Hepatocyte (in vitro differentiated cells): ENCODE measurements at regions not wholly inside any gene's neighbourhood (a gene's known extent, or its start where the extent isn't known, plus 50 kb on each side); places are given as distances from the start of the nearest gene placed in this dataset.

ENCODE experiments used
- DNase-seq: peaks from one replicate; pipeline ENCODE4 v3.0.0-alpha.2; 2016; ENCODE audit warnings: low spot score
- H2AFZ ChIP-seq: fragments of 200-600 bp; sonication (generic); 2 replicates; pipeline ENCODE4 v1.6.0; 2016; ENCODE audit warnings: antibody characterized with exemption, mild to moderate bottlenecking
- H3K27ac ChIP-seq: fragments of 200-600 bp; sonication (generic); 2 replicates; pipeline ENCODE4 v1.5.1; 2016; ENCODE audit warnings: mild to moderate bottlenecking
- H3K27me3 ChIP-seq: fragments of 200-600 bp; sonication (generic); 2 replicates; pipeline ENCODE4 v1.6.1; 2016
- H3K36me3 ChIP-seq: fragments of 200-600 bp; sonication (generic); replicated peaks from 2 replicates; pipeline ENCODE4 v1.5.1; 2016; ENCODE audit warnings: low read depth; ENCODE audit not compliant: insufficient read depth
- H3K4me1 ChIP-seq: fragments of 200-600 bp; sonication (generic); 2 replicates; pipeline ENCODE4 v1.5.1; 2016; ENCODE audit warnings: mild to moderate bottlenecking, moderate library complexity; ENCODE audit not compliant: insufficient read depth
- H3K4me2 ChIP-seq: fragments of 200-600 bp; sonication (generic); 2 replicates; pipeline ENCODE4 v1.6.0; 2016
- H3K4me3 ChIP-seq: fragments of 200-600 bp; sonication (generic); 2 replicates; pipeline ENCODE4 v1.5.1; 2016; ENCODE audit warnings: mild to moderate bottlenecking
- H3K79me2 ChIP-seq: fragments of 200-600 bp; sonication (generic); 2 replicates; pipeline ENCODE4 v1.6.0; 2017; ENCODE audit warnings: mild to moderate bottlenecking
- H3K9me2 ChIP-seq: fragments of 200-600 bp; sonication (generic); replicated peaks from 2 replicates; pipeline ENCODE4 v1.6.0; 2017; ENCODE audit warnings: mild to moderate bottlenecking; ENCODE audit not compliant: insufficient read depth
- H3K9me3 ChIP-seq: fragments of 200-600 bp; sonication (generic); 2 replicates; pipeline ENCODE4 v1.5.1; 2016; ENCODE audit warnings: low read depth, mild to moderate bottlenecking
- H4K20me1 ChIP-seq: fragments of 200-600 bp; sonication (generic); 2 replicates; pipeline ENCODE4 v1.6.0; 2016; ENCODE audit warnings: mild to moderate bottlenecking; ENCODE audit not compliant: insufficient read depth, poor library complexity, severe bottlenecking
- CTCF ChIP-seq: fragments of 200-600 bp; sonication (generic); IDR thresholded peaks from 2 replicates; pipeline ENCODE4 v1.5.1; 2016; ENCODE audit warnings: antibody characterized with exemption, mild to moderate bottlenecking; ENCODE audit not compliant: poor library complexity
- EZH2 ChIP-seq: fragments of 200-600 bp; sonication (generic); IDR thresholded peaks from 2 replicates; pipeline ENCODE4 v1.6.1; 2016; ENCODE audit warnings: antibody characterized with exemption, mild to moderate bottlenecking, borderline replicate concordance
- EZH2phosphoT487 ChIP-seq: fragments of 200-600 bp; sonication (generic); IDR thresholded peaks from one replicate; pipeline ENCODE4 v1.6.1; 2018; ENCODE audit warnings: antibody characterized with exemption, mild to moderate bottlenecking, low read depth, moderate library complexity; ENCODE audit not compliant: unreplicated experiment, severe bottlenecking
- WGBS: methylation state at CpG from one replicate; pipeline ENCODE4 v1.1.6; 2016; ENCODE audit warnings: low lambda C conversion rate; ENCODE audit errors: missing lambda C conversion rate; 5-methylcytosine and 5-hydroxymethylcytosine counted together

- no peak overlapping the region for H3K4me3 ChIP-seq
- no peak for TF ChIP-seq EZH2phosphoT487
- TF ChIP-seq EZH2: no peak
- no peak for TF ChIP-seq CTCF
- H3K79me2 ChIP-seq: no peaks in the 10 kb centered on the region
- no peaks in the 10 kb centered on the region for H3K4me1 ChIP-seq
- no peak overlapping the region for H3K4me2 ChIP-seq
- H2AFZ ChIP-seq: no peak overlapping the region
- H3K27ac ChIP-seq: no peak overlapping the region
- no peaks in the 10 kb centered on the region for H3K9me3 ChIP-seq
- H3K27me3 ChIP-seq: no peaks in the 10 kb centered on the region
- H3K36me3 ChIP-seq: no peaks in the 10 kb centered on the region
- DNase-seq: no peak
- H3K9me2 ChIP-seq: no peaks in the 10 kb centered on the region
- no peaks in the 10 kb centered on the region for H4K20me1 ChIP-seq
Measured at GRCh38 chr5:155134130-155134529, 120.6 kb downstream of the KIF4B start.

GRCh38 chr5:155136216-155136850 is 122.8 kb downstream of the KIF4B start:
- Histone ChIP-seq H3K27me3 (no peaks in the 10 kb centered on the region), H2AFZ (no peak overlapping the region), H3K36me3 (no peaks in the 10 kb centered on the region), H3K4me1 (no peaks in the 10 kb centered on the region), H3K4me2 (no peak overlapping the region), H3K4me3 (no peak overlapping the region), H3K9me2 (no peaks in the 10 kb centered on the region), H4K20me1 (no peaks in the 10 kb centered on the region), H3K79me2 (no peaks in the 10 kb centered on the region), H3K27ac (no peak overlapping the region), H3K9me3 (no peaks in the 10 kb centered on the region)
- TF ChIP-seq EZH2phosphoT487: no peak
- no peak for TF ChIP-seq EZH2
- TF ChIP-seq CTCF: no peak
- no peak for DNase-seq
- 52% methylated on average over 6 of the region's 6 CpGs for WGBS

DNA sequence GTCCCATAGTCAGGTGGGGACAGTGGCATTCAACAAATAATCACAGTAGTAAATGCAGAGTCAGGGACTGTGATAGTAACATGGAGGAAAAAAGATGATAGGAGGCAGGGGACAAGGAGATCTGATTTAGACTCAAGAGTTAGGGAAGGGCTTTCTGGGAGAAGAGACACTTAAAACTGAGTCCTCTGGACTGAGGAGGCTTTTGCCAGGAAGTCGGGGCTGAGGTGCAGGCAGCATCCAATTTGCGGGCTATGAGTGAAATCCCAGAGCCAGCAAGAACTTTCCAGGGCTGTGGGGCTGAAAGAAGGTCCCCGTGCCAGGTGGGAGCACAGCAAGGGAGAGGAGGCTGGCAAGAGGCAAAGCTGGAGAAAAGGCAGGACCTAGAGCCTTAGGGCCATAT is 124.1 kb downstream of the KIF4B start:
- no peak overlapping the region for H3K27ac ChIP-seq
- H3K4me3 ChIP-seq: no peak overlapping the region
- H3K4me2 ChIP-seq: no peak overlapping the region
- H3K27me3 ChIP-seq: no peaks in the 10 kb centered on the region
- H3K9me3 ChIP-seq: no peaks in the 10 kb centered on the region
- no peaks in the 10 kb centered on the region for H3K9me2 ChIP-seq
- H4K20me1 ChIP-seq: no peaks in the 10 kb centered on the region
- 74% methylated on average over 3 of the region's 3 CpGs for WGBS
- no peaks in the 10 kb centered on the region for H3K79me2 ChIP-seq
- no peaks in the 10 kb centered on the region for H3K36me3 ChIP-seq
- DNase-seq: no peak
- H3K4me1 ChIP-seq: no peaks in the 10 kb centered on the region
- no peak overlapping the region for H2AFZ ChIP-seq
- TF ChIP-seq CTCF (no peak), EZH2 (no peak), EZH2phosphoT487 (no peak)

GRCh38 chr5:155140646-155141045 is 127.1 kb downstream of the KIF4B start:
- H3K36me3 ChIP-seq: no peaks in the 10 kb centered on the region
- whole genome bisulfite sequencing: 87% methylated on average over 5 of the region's 5 CpGs
- no peaks in the 10 kb centered on the region for H3K9me3 ChIP-seq
- no peak overlapping the region for H3K27ac ChIP-seq
- TF ChIP-seq EZH2 (no peak), CTCF (no peak), EZH2phosphoT487 (no peak)
- H2AFZ ChIP-seq: no peak overlapping the region
- H3K4me2 ChIP-seq: no peak overlapping the region
- no peak overlapping the region for H3K4me3 ChIP-seq
- H3K9me2 ChIP-seq: no peaks in the 10 kb centered on the region
- no peaks in the 10 kb centered on the region for H4K20me1 ChIP-seq
- no peaks in the 10 kb centered on the region for H3K79me2 ChIP-seq
- H3K4me1 ChIP-seq: peaks cover 4% of the 10 kb centered on the region
- DNase-seq: no peak
- H3K27me3 ChIP-seq: no peaks in the 10 kb centered on the region
